ENCODE measurements at regions not wholly inside any gene's neighbourhood (a gene's known extent, or its start where the extent isn't known, plus 50 kb on each side); places are given as distances from the start of the nearest gene placed in this dataset.

DNA sequence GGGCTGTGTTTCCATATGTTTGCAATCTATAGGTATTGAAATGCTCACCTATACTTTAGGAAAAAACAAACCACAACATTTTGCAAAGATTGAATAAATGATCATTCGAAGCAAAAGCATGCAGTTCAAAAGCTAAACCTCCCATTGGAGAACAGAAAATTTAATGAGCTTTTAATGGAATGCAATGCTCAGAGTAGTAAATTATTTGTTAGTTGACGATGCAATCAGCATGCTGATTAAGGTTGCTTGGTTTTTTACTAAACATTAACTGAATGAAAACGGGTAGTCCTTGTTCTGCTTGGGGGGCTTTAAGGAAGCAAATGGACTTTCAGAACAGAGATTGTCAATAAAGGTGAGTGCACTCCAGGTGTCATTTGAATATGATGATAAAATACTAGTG is 123.3 kb upstream of the TMEM161B start:
- H3K36me3 ChIP-seq = no peaks in the 10 kb centered on the region
- 81 to 86% (median 85%) methylated on average over 3 of the region's 3 CpGs for WGBS, 4 donors
- H3K9me3 ChIP-seq = no peaks in the 10 kb centered on the region
- H3K27me3 ChIP-seq = no peaks in the 10 kb centered on the region
- H3K4me1 ChIP-seq = peaks cover 0 to 2% (median 0%) of the 10 kb centered on the region in 12 donors
- intact Hi-C loops (cut with DNase I) = no loop called here
- DNase-seq (no peak), ATAC-seq (no peak)
- TF ChIP-seq, protein P1, sequence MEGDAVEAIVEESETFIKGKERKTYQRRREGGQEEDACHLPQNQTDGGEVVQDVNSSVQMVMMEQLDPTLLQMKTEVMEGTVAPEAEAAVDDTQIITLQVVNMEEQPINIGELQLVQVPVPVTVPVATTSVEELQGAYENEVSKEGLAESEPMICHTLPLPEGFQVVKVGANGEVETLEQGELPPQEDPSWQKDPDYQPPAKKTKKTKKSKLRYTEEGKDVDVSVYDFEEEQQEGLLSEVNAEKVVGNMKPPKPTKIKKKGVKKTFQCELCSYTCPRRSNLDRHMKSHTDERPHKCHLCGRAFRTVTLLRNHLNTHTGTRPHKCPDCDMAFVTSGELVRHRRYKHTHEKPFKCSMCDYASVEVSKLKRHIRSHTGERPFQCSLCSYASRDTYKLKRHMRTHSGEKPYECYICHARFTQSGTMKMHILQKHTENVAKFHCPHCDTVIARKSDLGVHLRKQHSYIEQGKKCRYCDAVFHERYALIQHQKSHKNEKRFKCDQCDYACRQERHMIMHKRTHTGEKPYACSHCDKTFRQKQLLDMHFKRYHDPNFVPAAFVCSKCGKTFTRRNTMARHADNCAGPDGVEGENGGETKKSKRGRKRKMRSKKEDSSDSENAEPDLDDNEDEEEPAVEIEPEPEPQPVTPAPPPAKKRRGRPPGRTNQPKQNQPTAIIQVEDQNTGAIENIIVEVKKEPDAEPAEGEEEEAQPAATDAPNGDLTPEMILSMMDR (IDR thresholded peaks at IDR 0.05) = no peak
- no peak for TF ChIP-seq POLR2A (IDR thresholded peaks at IDR 0.05)
- H3K4me3 ChIP-seq = no peak overlapping the region
- H3K27ac ChIP-seq = no peak overlapping the region

DNA sequence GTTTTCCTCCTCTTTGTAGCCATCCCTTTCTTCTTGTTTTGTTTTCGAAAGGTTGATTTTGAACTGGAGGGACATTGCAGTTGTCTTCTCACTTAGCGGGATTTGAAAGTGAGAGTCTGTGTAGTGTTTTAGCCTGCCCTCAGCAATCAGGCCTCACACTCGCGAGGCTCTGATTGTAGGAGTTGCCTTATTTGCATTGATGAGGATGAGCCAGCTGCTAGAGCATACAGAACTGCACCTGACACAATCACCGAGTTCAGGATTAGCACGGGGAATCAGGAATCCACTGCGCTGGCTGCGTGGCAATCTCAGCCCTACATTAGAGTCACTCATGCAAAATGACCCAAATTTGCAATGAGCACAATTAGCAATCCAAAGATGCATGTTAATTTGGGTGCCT is 122.5 kb upstream of the TMEM161B start:
- WGBS, 4 donors = 67 to 80% (median 71%) methylated on average over 8 of the region's 8 CpGs
- Histone ChIP-seq H3K36me3 (no peaks in the 10 kb centered on the region), H3K27me3 (no peaks in the 10 kb centered on the region), H3K4me3 (no peak overlapping the region), H3K9me3 (no peaks in the 10 kb centered on the region), H3K27ac (no peak overlapping the region), H3K4me1 (no peaks in the 10 kb centered on the region)
- DNase-seq = no peak
- TF ChIP-seq, protein P1 (IDR thresholded peaks at IDR 0.05) = no peak
- no peak for ATAC-seq
- intact Hi-C loops (cut with DNase I) = no loop called here

DNA sequence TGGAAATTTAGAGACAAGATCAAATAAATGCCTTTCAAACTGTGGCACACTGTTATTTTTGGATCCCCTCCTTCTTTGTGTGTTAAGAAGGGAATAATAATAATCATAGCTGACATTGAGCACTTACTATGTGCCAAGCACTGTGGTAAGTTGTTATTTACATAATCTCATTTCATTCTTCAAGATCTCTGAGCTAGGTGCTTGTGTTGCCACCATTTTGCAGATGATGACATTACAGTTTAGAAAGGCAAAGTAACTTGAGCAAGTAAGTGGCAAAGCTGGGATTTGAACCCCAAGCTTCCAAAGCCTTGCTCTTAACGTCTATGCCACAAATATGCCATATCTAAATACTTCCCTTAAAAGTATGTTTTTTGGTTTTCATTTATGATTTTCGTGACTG is 121.8 kb upstream of the TMEM161B start:
- H3K27ac ChIP-seq = no peak overlapping the region
- no peak overlapping the region for H3K4me3 ChIP-seq
- no peaks in the 10 kb centered on the region for H3K4me1 ChIP-seq
- no peaks in the 10 kb centered on the region for H3K36me3 ChIP-seq
- DNase-seq = no peak
- ATAC-seq = no peak
- intact Hi-C loops (cut with DNase I) = no loop called here
- TF ChIP-seq, protein P1 (IDR thresholded peaks at IDR 0.05) = no peak
- TF ChIP-seq POLR2A (IDR thresholded peaks at IDR 0.05) = no peak
- 79 to 91% (median 86%) methylated on average over 2 of the region's 2 CpGs for WGBS, 4 donors
- no peaks in the 10 kb centered on the region for H3K27me3 ChIP-seq
- no peaks in the 10 kb centered on the region for H3K9me3 ChIP-seq

DNA sequence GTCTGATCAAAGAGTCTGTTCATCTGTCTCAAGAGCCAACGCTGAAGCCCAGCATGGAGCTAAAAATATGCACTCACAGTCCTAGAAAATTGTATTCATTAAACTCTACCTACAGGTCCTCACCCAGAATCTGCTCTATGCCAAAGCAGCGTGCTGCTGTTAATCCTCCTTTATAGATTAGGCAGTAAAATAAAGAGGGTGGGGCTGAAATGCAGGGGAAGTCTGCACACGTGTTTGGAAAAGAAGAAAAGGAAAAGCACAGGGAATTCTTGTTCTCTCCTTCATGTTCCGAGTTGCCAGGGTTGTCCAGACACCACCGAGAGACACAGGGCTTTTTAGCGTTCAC is 121.4 kb upstream of the TMEM161B start:
- TF ChIP-seq POLR2A (IDR thresholded peaks at IDR 0.05) = no peak
- TF ChIP-seq, protein P1 (IDR thresholded peaks at IDR 0.05) = no peak
- no peaks in the 10 kb centered on the region for H3K4me1 ChIP-seq
- H3K36me3 ChIP-seq = no peaks in the 10 kb centered on the region
- ATAC-seq (no peak), DNase-seq (no peak)
- WGBS, 4 donors = 69 to 75% (median 73%) methylated on average over 6 of the region's 6 CpGs
- no peaks in the 10 kb centered on the region for H3K27me3 ChIP-seq
- H3K27ac ChIP-seq = no peak overlapping the region
- no peak overlapping the region for H3K4me3 ChIP-seq
- intact Hi-C loops (cut with DNase I) = no loop called here
- no peaks in the 10 kb centered on the region for H3K9me3 ChIP-seq
